HepG2 (cell line): ENCODE measurements at regions not wholly inside any gene's neighbourhood (a gene's known extent, or its start where the extent isn't known, plus 50 kb on each side); places are given as distances from the start of the nearest gene placed in this dataset.
"Not testable (repeated sequence)": the region's sequence is repeated elsewhere in the genome, so short reads cannot be mapped to it uniquely, and the experiment has no call there.

Source experiments
- ATAC-seq: fragments of 200-7000 bp; cut with Tn5 transposase; 3 replicates; pipeline ENCODE4 v1.9.1; 2020; ENCODE audit warnings: mild to moderate bottlenecking, moderate library complexity
- BruUV-seq: library from RNA; stranded (reverse); fragments of 400-500 nt; replicated peaks from 2 replicates; lab custom pipeline; 2021; lab: Mats Ljungman, UMichigan
- CTCF ChIA-PET: fragments of 300-600 bp; formaldehyde crosslinking; extraction: SDS; loops from one replicate; lab custom pipeline; 2021; ENCODE audit warnings: low total read pairs, inconsistent platforms, low intra/inter-chr PET ratio; lab: Yijun Ruan, JAX
- POLR2A ChIA-PET: fragments of 350-600 bp; sonication (Branson Sonifier 250); formaldehyde crosslinking; loops from one replicate; lab custom pipeline; 2020; ENCODE audit warnings: antibody characterized with exemption, inconsistent platforms; lab: Yijun Ruan, JAX
- DNase-seq: peaks from one replicate; pipeline ENCODE4 v3.0.0-alpha.2; 2015; ENCODE audit warnings: low spot score
- FAIRE-seq: peaks from 3 replicates; lab custom pipeline; 2011; peaks lifted over from hg19 to GRCh38; lab: Jason Lieb, UNC
- H2AFZ ChIP-seq: one replicate; pipeline ENCODE4 v1.6.1; 2011; ENCODE audit warnings: low read length, inconsistent platforms
- H3K27ac ChIP-seq: fragments of 300-600 bp; 3 replicates; pipeline ENCODE4 v1.8.0; 2011; ENCODE audit warnings: mixed run types, mild to moderate bottlenecking, mixed read lengths, low read length, inconsistent platforms; ENCODE audit not compliant: insufficient read depth; ENCODE audit errors: extremely low read length
- H3K27me3 ChIP-seq, 2 experiments: fragments of 200-600 bp in 1 of 2; 2 replicates in 1 of 2; 3 replicates in 1 of 2; pipeline versions ENCODE4 v1.6.0 to v1.8.0; 2011; ENCODE audit warnings: low read length in 2 of 2, mild to moderate bottlenecking in 2 of 2, moderate library complexity in 2 of 2, inconsistent platforms in 1 of 2; ENCODE audit not compliant: insufficient read depth in 2 of 2, control insufficient read depth in 1 of 2
- H3K36me3 ChIP-seq, 2 experiments: fragments of 200-600 bp in 1 of 2; replicated peaks in 1 of 2; 2 replicates in 1 of 2; 3 replicates in 1 of 2; pipeline versions ENCODE4 v1.5.1 to v1.8.0; 2011; ENCODE audit warnings: low read length in 2 of 2, inconsistent platforms in 1 of 2; ENCODE audit not compliant: insufficient read depth in 2 of 2, control insufficient read depth in 1 of 2
- H3K4me1 ChIP-seq: 2 replicates; pipeline ENCODE4 v1.5.1; 2012; ENCODE audit warnings: low read length, inconsistent platforms; ENCODE audit not compliant: insufficient read depth
- H3K4me2 ChIP-seq: 2 replicates; pipeline ENCODE4 v1.6.0; 2011; ENCODE audit warnings: low read depth, low read length, inconsistent platforms
- H3K4me3 ChIP-seq, 3 experiments: fragments of 200-600 bp in 1 of 3; sonication (generic), shearing (Covaris generic) in 1 of 3; replicated peaks in 1 of 3; 2 replicates each; pipeline ENCODE4 v1.5.1; 2011 to 2016; ENCODE audit warnings: low read length in 3 of 3, inconsistent platforms in 2 of 3, low read depth in 2 of 3, mild to moderate bottlenecking in 2 of 3, control low read depth in 1 of 3, mixed read lengths in 1 of 3; ENCODE audit not compliant: insufficient read depth in 1 of 3
- H3K79me2 ChIP-seq: one replicate; pipeline ENCODE4 v1.6.1; 2011; ENCODE audit warnings: low read length, inconsistent platforms; ENCODE audit not compliant: insufficient read depth
- H3K9ac ChIP-seq: 2 replicates; pipeline ENCODE4 v1.6.0; 2011; ENCODE audit warnings: mild to moderate bottlenecking, low read depth, low read length, inconsistent platforms; ENCODE audit not compliant: insufficient read depth
- H3K9me3 ChIP-seq: 2 replicates; pipeline ENCODE4 v1.5.1; 2012; ENCODE audit warnings: mild to moderate bottlenecking, low read length
- H4K20me1 ChIP-seq: 2 replicates; pipeline ENCODE4 v1.6.0; 2011; ENCODE audit warnings: inconsistent platforms, mild to moderate bottlenecking, low read length, moderate library complexity; ENCODE audit not compliant: insufficient read depth
- KDM6A ChIP-seq: IDR thresholded peaks from 2 replicates; pipeline ENCODE4 v1.6.1; 2016; ENCODE audit warnings: low read depth
- ZNF839 ChIP-seq: sonication (generic); formaldehyde crosslinking; IDR thresholded peaks from 2 replicates; pipeline ENCODE4 v1.4.0; 2020; ENCODE audit warnings: missing genetic modification reagents, mild to moderate bottlenecking, borderline replicate concordance
- WGBS: methylation state at CpG from one replicate; pipeline ENCODE4 v1.1.6; 2017; ENCODE audit warnings: low lambda C conversion rate; 5-methylcytosine and 5-hydroxymethylcytosine counted together
- in situ Hi-C: cut with HindIII; loops from 2 replicates; pipeline ENCODE4 v1.10.0; 2017; ENCODE audit warnings: low pct_unique_long_range_greater_than_20kb; ENCODE audit not compliant: extremely low pct_ligation_motif_present
- intact Hi-C: fragments of 100-400 bp; cut with micrococcal nuclease; formaldehyde crosslinking; loops from one replicate; pipeline ENCODE4 v1.10.0; 2022; ENCODE audit not compliant: unreplicated experiment

GRCh38 chr5:3456121-3456681, 139.4 kb upstream of the IRX1 start:
- Histone ChIP-seq H3K27me3 (no peaks in the 10 kb centered on the region; a peak in 1 of 5 replicates), H3K9ac (no peak overlapping the region), H3K9me3 (peaks cover 7% of the 10 kb centered on the region; the same call in 1 of the 2 replicates), H3K36me3 (no peaks in the 10 kb centered on the region), H3K27ac (no peak overlapping the region), H2AFZ (no peak overlapping the region), H3K79me2 (no peaks in the 10 kb centered on the region), H3K4me3 (no peak overlapping the region), H3K4me2 (no peak overlapping the region), H3K4me1 (no peaks in the 10 kb centered on the region), H4K20me1 (no peaks in the 10 kb centered on the region)
- no peak for DNase-seq
- TF ChIP-seq KDM6A = no peak
- TF ChIP-seq ZNF839 (CRISPR knock-in tag) = no peak
- FAIRE-seq = no peak
- BruUV-seq = no TSS peak
- in situ Hi-C loops = no loop called here
- CTCF ChIA-PET = no interaction called here
- no peak for ATAC-seq
- intact Hi-C loops = no loop called here
- POLR2A ChIA-PET = no interaction called here
- WGBS = 28% methylated on average over 11 of the region's 14 CpGs

GRCh38 chr5:3454028-3454427, 141.6 kb upstream of the IRX1 start:
- intact Hi-C loops, H3K4me2 ChIP-seq, H3K4me3 ChIP-seq, H3K4me1 ChIP-seq, H3K27me3 ChIP-seq, CTCF ChIA-PET, H2AFZ ChIP-seq, H3K9ac ChIP-seq, POLR2A ChIA-PET, H3K79me2 ChIP-seq, FAIRE-seq, BruUV-seq, H3K9me3 ChIP-seq, H3K27ac ChIP-seq, in situ Hi-C loops, DNase-seq, ATAC-seq, H4K20me1 ChIP-seq, H3K36me3 ChIP-seq: not testable (repeated sequence)
- WGBS = 45% methylated on average over 27 of the region's 27 CpGs
